B cell (primary cell): ENCODE measurements at regions not wholly inside any gene's neighbourhood (a gene's known extent, or its start where the extent isn't known, plus 50 kb on each side); places are given as distances from the start of the nearest gene placed in this dataset.

Source experiments
- ATAC-seq: fragments of 200-7000 bp; cut with Tn5 transposase; one replicate; pipeline ENCODE4 v1.10.0; 2021; ENCODE audit warnings: low read depth, mild to moderate bottlenecking, moderate number of reproducible peaks, moderate library complexity
- CTCF ChIA-PET: fragments of 350-600 bp; sonication (Branson Sonifier 250); formaldehyde crosslinking; loops from one replicate; lab custom pipeline; 2021; ENCODE audit warnings: antibody characterized with exemption, inconsistent platforms; lab: Charles Lee
- POLR2A ChIA-PET: fragments of 350-600 bp; sonication (Branson Sonifier 250); formaldehyde crosslinking; loops from one replicate; lab custom pipeline; 2021; ENCODE audit warnings: antibody characterized with exemption; lab: Charles Lee
- DNase-seq: peaks from one replicate; pipeline ENCODE4 v3.0.0; 2013
- H2AFZ ChIP-seq: 2 replicates; pipeline ENCODE4 v1.6.1; 2012; ENCODE audit warnings: mild to moderate bottlenecking, low read depth, low read length; ENCODE audit not compliant: insufficient read depth, poor library complexity, severe bottlenecking
- H3K27ac ChIP-seq, 2 donors: 1 replicate in 1 of 2; 2 replicates in 1 of 2; pipeline ENCODE4 v1.5.1; 2012 to 2013; ENCODE audit warnings: low read length in 2 of 2, mild to moderate bottlenecking in 2 of 2, moderate library complexity in 1 of 2
- H3K27me3 ChIP-seq, 4 experiments: fragments of 200-600 bp in 1 of 4; sonication (generic) in 1 of 4; replicated peaks in 1 of 4; 1 replicate in 2 of 4; 2 replicates in 2 of 4; pipeline versions ENCODE4 v1.6.1 to v1.7.0; 2013 to 2016; ENCODE audit warnings: low read length in 3 of 4, mild to moderate bottlenecking in 2 of 4, mixed read lengths in 1 of 4, moderate library complexity in 1 of 4; ENCODE audit not compliant: insufficient read depth in 4 of 4, control insufficient read depth in 3 of 4; ENCODE audit errors: control extremely low read depth in 1 of 4
- H3K36me3 ChIP-seq, 2 experiments: replicated peaks in 1 of 2; 1 replicate in 1 of 2; 2 replicates in 1 of 2; pipeline versions ENCODE4 v1.6.1 to v1.7.1; 2013; ENCODE audit warnings: low read length in 1 of 2; ENCODE audit not compliant: insufficient read depth in 2 of 2, control insufficient read depth in 1 of 2; ENCODE audit errors: control extremely low read depth in 1 of 2, extremely low read depth in 1 of 2
- H3K4me1 ChIP-seq, 2 donors: fragments of 200-600 bp in 1 of 2; sonication (generic) in 1 of 2; 1 replicate in 1 of 2; 2 replicates in 1 of 2; pipeline versions ENCODE4 v1.5.1 to v1.6.1; 2013 to 2017; ENCODE audit warnings: low read length in 2 of 2; ENCODE audit not compliant: control insufficient read depth in 2 of 2, insufficient read depth in 2 of 2
- H3K4me2 ChIP-seq: replicated peaks from 2 replicates; pipeline ENCODE3; 2012; ENCODE audit warnings: mild to moderate bottlenecking, low read depth, low read length; ENCODE audit not compliant: poor library complexity, severe bottlenecking
- H3K4me3 ChIP-seq, 5 experiments: fragments of 200-600 bp in 1 of 5; sonication (generic) in 1 of 5; 1 replicate in 3 of 5; 2 replicates in 2 of 5; pipeline versions ENCODE4 v1.5.1 to v1.7.0; 2011 to 2016; ENCODE audit warnings: low read length in 4 of 5, mild to moderate bottlenecking in 4 of 5, low read depth in 2 of 5, control low read depth in 1 of 5, moderate library complexity in 1 of 5; ENCODE audit not compliant: insufficient read depth in 1 of 5; ENCODE audit errors: control extremely low read depth in 1 of 5, extremely low read depth in 1 of 5
- H3K79me2 ChIP-seq: fragments of 200-600 bp; sonication (generic); one replicate; pipeline ENCODE4 v1.6.0; 2016; ENCODE audit warnings: low read length; ENCODE audit not compliant: control insufficient read depth, insufficient read depth
- H3K9ac ChIP-seq: fragments of 200-600 bp; sonication (generic); 2 replicates; pipeline ENCODE4 v1.6.1; 2017; ENCODE audit warnings: mild to moderate bottlenecking, low read length, moderate library complexity
- H3K9me3 ChIP-seq, 3 donors: one replicate each; pipeline versions ENCODE4 v1.6.1 to v1.7.1; 2013; ENCODE audit warnings: low read length in 2 of 3; ENCODE audit not compliant: control insufficient read depth in 2 of 3, insufficient read depth in 1 of 3; ENCODE audit errors: control extremely low read depth in 1 of 3
- H4K20me1 ChIP-seq: 2 replicates; pipeline ENCODE4 v1.6.0; 2012; ENCODE audit warnings: mild to moderate bottlenecking, low read length; ENCODE audit not compliant: insufficient read depth, control insufficient read depth, poor library complexity, severe bottlenecking
- H3K27ac Mint-ChIP-seq: one replicate; pipeline ENCODE4 v1.8.0; 2021; ENCODE audit warnings: mixed read lengths
- H3K27me3 Mint-ChIP-seq: one replicate; pipeline ENCODE4 v1.8.0; 2021; ENCODE audit warnings: mixed read lengths
- H3K4me1 Mint-ChIP-seq: one replicate; pipeline ENCODE4 v1.8.0; 2021; ENCODE audit warnings: mixed read lengths
- H3K4me3 Mint-ChIP-seq: one replicate; pipeline ENCODE4 v1.8.0; 2021; ENCODE audit warnings: mixed read lengths
- H3K9me3 Mint-ChIP-seq: one replicate; pipeline ENCODE4 v1.8.0; 2022; ENCODE audit warnings: mixed read lengths; ENCODE audit not compliant: insufficient read depth
- CTCF ChIP-seq: fragments of 200-600 bp; IDR thresholded peaks from one replicate; pipeline ENCODE4 v1.8.0; 2022; ENCODE audit warnings: antibody characterized with exemption, mild to moderate bottlenecking
- EZH2 ChIP-seq: IDR thresholded peaks from 2 replicates; pipeline ENCODE4 v1.6.1; 2012; ENCODE audit warnings: borderline replicate concordance, low read depth, mild to moderate bottlenecking, moderate library complexity, low read length; ENCODE audit not compliant: insufficient read depth, poor library complexity, severe bottlenecking
- WGBS: methylation state at CpG from one replicate; pipeline ENCODE4 v1.1.5; 2013; ENCODE audit warnings: missing lambda C conversion rate; ENCODE audit not compliant: insufficient coverage; 5-methylcytosine and 5-hydroxymethylcytosine counted together
- intact Hi-C: fragments of 100-400 bp; cut with micrococcal nuclease; formaldehyde crosslinking; loops from one replicate; pipeline ENCODE4 v1.10.0; 2022

- no peak overlapping the region for H3K4me3 ChIP-seq
- no peak overlapping the region for H3K4me2 ChIP-seq
- no peaks in the 10 kb centered on the region for H3K27me3 ChIP-seq
- ChIA-PET CTCF (no interaction called here), POLR2A (no interaction called here)
- H3K4me1 ChIP-seq, result no peaks in the 10 kb centered on the region
- no peak overlapping the region for H3K4me3 Mint-ChIP-seq
- intact Hi-C loops, result no loop called here
- no peak overlapping the region for H3K27ac Mint-ChIP-seq
- no peaks in the 10 kb centered on the region for H3K79me2 ChIP-seq
- H3K36me3 ChIP-seq, result no peaks in the 10 kb centered on the region
- no peaks in the 10 kb centered on the region for H3K4me1 Mint-ChIP-seq
- no peak overlapping the region for H3K27ac ChIP-seq
- H2AFZ ChIP-seq, result no peak overlapping the region
- no peaks in the 10 kb centered on the region for H3K27me3 Mint-ChIP-seq
- no peaks in the 10 kb centered on the region for H4K20me1 ChIP-seq
- H3K9me3 Mint-ChIP-seq, result no peaks in the 10 kb centered on the region
- TF ChIP-seq CTCF (no peak), EZH2 (no peak)
- no peaks in the 10 kb centered on the region for H3K9me3 ChIP-seq
- DNase-seq (no peak), ATAC-seq (no peak)
- no peak overlapping the region for H3K9ac ChIP-seq
Measured at GRCh38 chr11:24134879-24135589, 361.8 kb upstream of the LUZP2 start.

GRCh38 chr11:24142062-24142461 lies 354.8 kb upstream of the LUZP2 start:
- CTCF ChIA-PET, result no interaction called here
- DNase-seq (no peak), ATAC-seq (no peak)
- no peaks in the 10 kb centered on the region for H3K27me3 Mint-ChIP-seq
- intact Hi-C loops, result no loop called here
- Histone ChIP-seq H3K27ac (no peak overlapping the region), H3K36me3 (no peaks in the 10 kb centered on the region), H3K9me3 (no peaks in the 10 kb centered on the region), H3K4me1 (no peaks in the 10 kb centered on the region), H4K20me1 (no peaks in the 10 kb centered on the region), H2AFZ (no peak overlapping the region), H3K4me3 (no peak overlapping the region), H3K9ac (no peak overlapping the region), H3K4me2 (no peak overlapping the region), H3K27me3 (no peaks in the 10 kb centered on the region), H3K79me2 (no peaks in the 10 kb centered on the region)
- TF ChIP-seq EZH2 (no peak), CTCF (no peak)
- WGBS, result no CpG with 5 or more reads among the region's 4 CpGs
- no peak overlapping the region for H3K4me3 Mint-ChIP-seq
- H3K4me1 Mint-ChIP-seq, result no peaks in the 10 kb centered on the region
- H3K9me3 Mint-ChIP-seq, result no peaks in the 10 kb centered on the region
- no peak overlapping the region for H3K27ac Mint-ChIP-seq
- POLR2A ChIA-PET, result no interaction called here
